OCI-LY7 (cell line): ENCODE measurements at regions not wholly inside any gene's neighbourhood (a gene's known extent, or its start where the extent isn't known, plus 50 kb on each side); places are given as distances from the start of the nearest gene placed in this dataset.

Experiments
- EZH2phosphoT487 ChIP-seq: fragments of 200-600 bp; sonication (generic); IDR thresholded peaks from 2 replicates; pipeline ENCODE4 v1.6.1; 2018; ENCODE audit warnings: low read depth, borderline replicate concordance, mild to moderate bottlenecking, mixed run types, antibody characterized with exemption, low read length, moderate library complexity, mixed read lengths
- TF ChIP-seq, protein P1 (sequence below): fragments of 200-600 bp; sonication (generic); conservative IDR thresholded peaks from 2 replicates; pipeline ENCODE4 v1.5.1; 2014; ENCODE audit warnings: mild to moderate bottlenecking, antibody characterized with exemption, low read length, moderate library complexity, mixed read lengths

DNA sequence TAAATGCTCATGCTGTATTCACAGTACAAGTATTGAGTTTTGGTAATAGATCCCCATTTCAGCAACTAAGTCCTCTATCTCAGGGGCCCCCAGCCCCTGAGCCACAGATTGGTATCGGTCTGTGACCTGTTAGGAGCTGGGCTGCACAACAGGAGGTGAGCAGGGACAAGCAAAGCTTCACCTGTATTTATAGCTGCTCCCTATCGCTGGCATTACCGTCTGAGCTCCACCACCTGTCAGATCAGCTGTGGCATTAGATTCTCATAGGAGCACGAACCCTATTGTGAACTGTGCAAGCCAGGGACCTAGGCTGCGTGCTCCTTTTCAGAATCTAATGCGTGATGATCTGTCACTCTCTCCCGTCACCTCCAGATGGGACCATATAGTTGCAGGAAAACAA is 262.8 kb upstream of the UBE2E2 start:
- TF ChIP-seq, protein P1, sequence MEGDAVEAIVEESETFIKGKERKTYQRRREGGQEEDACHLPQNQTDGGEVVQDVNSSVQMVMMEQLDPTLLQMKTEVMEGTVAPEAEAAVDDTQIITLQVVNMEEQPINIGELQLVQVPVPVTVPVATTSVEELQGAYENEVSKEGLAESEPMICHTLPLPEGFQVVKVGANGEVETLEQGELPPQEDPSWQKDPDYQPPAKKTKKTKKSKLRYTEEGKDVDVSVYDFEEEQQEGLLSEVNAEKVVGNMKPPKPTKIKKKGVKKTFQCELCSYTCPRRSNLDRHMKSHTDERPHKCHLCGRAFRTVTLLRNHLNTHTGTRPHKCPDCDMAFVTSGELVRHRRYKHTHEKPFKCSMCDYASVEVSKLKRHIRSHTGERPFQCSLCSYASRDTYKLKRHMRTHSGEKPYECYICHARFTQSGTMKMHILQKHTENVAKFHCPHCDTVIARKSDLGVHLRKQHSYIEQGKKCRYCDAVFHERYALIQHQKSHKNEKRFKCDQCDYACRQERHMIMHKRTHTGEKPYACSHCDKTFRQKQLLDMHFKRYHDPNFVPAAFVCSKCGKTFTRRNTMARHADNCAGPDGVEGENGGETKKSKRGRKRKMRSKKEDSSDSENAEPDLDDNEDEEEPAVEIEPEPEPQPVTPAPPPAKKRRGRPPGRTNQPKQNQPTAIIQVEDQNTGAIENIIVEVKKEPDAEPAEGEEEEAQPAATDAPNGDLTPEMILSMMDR: no peak
- no peak for TF ChIP-seq EZH2phosphoT487
